ENCODE measurements at regions not wholly inside any gene's neighbourhood (a gene's known extent, or its start where the extent isn't known, plus 50 kb on each side); places are given as distances from the start of the nearest gene placed in this dataset.

GRCh38 chr4:140269369-140269768, 104.1 kb upstream of the SCOC start:
- no peaks in the 10 kb centered on the region for H3K9me2 ChIP-seq (ENCODE audit: insufficient read depth)
- no peak for DNase-seq (ENCODE audit: low read depth, low spot score)
- H4K20me1 ChIP-seq (ENCODE audit: insufficient read depth), result no peaks in the 10 kb centered on the region
- H3K9ac ChIP-seq (ENCODE audit: low read length), result no peak overlapping the region
- no peaks in the 10 kb centered on the region for H3K27me3 ChIP-seq (ENCODE audit: insufficient read depth, low read length)
- no peaks in the 10 kb centered on the region for H3K9me3 ChIP-seq (ENCODE audit: control insufficient read depth in 1 of 2, insufficient read depth in 1 of 2, low read depth in 1 of 2, low read length in 2 of 2)
- ChIA-PET RAD21 (ENCODE audit: low non-redundant PET in 1 of 2, low total read pairs in 2 of 2, uncharacterized antibody in 2 of 2, unreplicated experiment in 2 of 2) (no interaction called here), CTCF (no interaction called here), POLR2A (no interaction called here)
- H2AFZ ChIP-seq (ENCODE audit: low read depth, low read length, poor library complexity, severe bottlenecking), result no peak overlapping the region
- no peak overlapping the region for H3K27ac ChIP-seq (ENCODE audit: low read depth, low read length)
- TF ChIP-seq ZNF274 (IDR thresholded peaks at IDR 0.05; ENCODE audit: low read depth, low read length) (no peak), SP1 (IDR thresholded peaks at IDR 0.05; ENCODE audit: low read depth) (no peak), YY1 (IDR thresholded peaks at IDR 0.05; ENCODE audit: extremely low read depth, insufficient replicate concordance, low read depth, low read length) (no peak), ZBTB33 (IDR thresholded peaks at IDR 0.05; ENCODE audit: extremely low read depth, insufficient replicate concordance, low read length) (no peak), ELF1 (IDR thresholded peaks at IDR 0.05; ENCODE audit: borderline replicate concordance, low read depth) (no peak), SRF (IDR thresholded peaks at IDR 0.05; ENCODE audit: low read depth) (no peak)
- intact Hi-C loops (cut with micrococcal nuclease), result no loop called here
- no peak for ATAC-seq
- BruUV-seq (replicated peaks), result no TSS peak
- peaks cover 4 to 17% of the 10 kb centered on the region in 2 experiments; a peak in 3 of 4 replicates for H3K4me1 ChIP-seq (ENCODE audit: control insufficient read depth in 1 of 2, insufficient read depth in 2 of 2, low read length in 2 of 2)
- H3K4me3 ChIP-seq (replicated peaks in 1 of 2; ENCODE audit: low read depth in 1 of 2, low read length in 2 of 2), result no peak overlapping the region
- no peaks in the 10 kb centered on the region for H3K79me2 ChIP-seq (ENCODE audit: insufficient read depth, low read length)
- H3K36me3 ChIP-seq (ENCODE audit: control insufficient read depth in 1 of 2, insufficient read depth in 2 of 2, low read length in 2 of 2), result no peaks in the 10 kb centered on the region
- H3K4me2 ChIP-seq (ENCODE audit: low read length), result no peak overlapping the region

- Histone ChIP-seq H4K20me1 (ENCODE audit: insufficient read depth) (no peaks in the 10 kb centered on the region), H3K4me2 (ENCODE audit: low read length) (no peak overlapping the region), H3K27me3 (ENCODE audit: insufficient read depth, low read length) (no peaks in the 10 kb centered on the region), H3K36me3 (ENCODE audit: control insufficient read depth in 1 of 2, insufficient read depth in 2 of 2, low read length in 2 of 2) (no peaks in the 10 kb centered on the region), H2AFZ (ENCODE audit: low read depth, low read length, poor library complexity, severe bottlenecking) (no peak overlapping the region), H3K4me3 (replicated peaks in 1 of 2; ENCODE audit: low read depth in 1 of 2, low read length in 2 of 2) (no peak overlapping the region), H3K4me1 (ENCODE audit: control insufficient read depth in 1 of 2, insufficient read depth in 2 of 2, low read length in 2 of 2) (peaks cover 4 to 17% of the 10 kb centered on the region in 2 experiments; a peak in 3 of 4 replicates), H3K9me3 (ENCODE audit: control insufficient read depth in 1 of 2, insufficient read depth in 1 of 2, low read depth in 1 of 2, low read length in 2 of 2) (no peaks in the 10 kb centered on the region), H3K79me2 (ENCODE audit: insufficient read depth, low read length) (no peaks in the 10 kb centered on the region), H3K9ac (ENCODE audit: low read length) (no peak overlapping the region), H3K27ac (ENCODE audit: low read depth, low read length) (no peak overlapping the region), H3K9me2 (ENCODE audit: insufficient read depth) (no peaks in the 10 kb centered on the region)
- no TSS peak for BruUV-seq (replicated peaks)
- no peak for ATAC-seq
- DNase-seq (ENCODE audit: low read depth, low spot score), result no peak
- CTCF ChIA-PET, result no interaction called here
- POLR2A ChIA-PET, result no interaction called here
- intact Hi-C loops (cut with micrococcal nuclease), result no loop called here
- RAD21 ChIA-PET (ENCODE audit: low non-redundant PET in 1 of 2, low total read pairs in 2 of 2, uncharacterized antibody in 2 of 2, unreplicated experiment in 2 of 2), result no interaction called here
- TF ChIP-seq ZFX (IDR thresholded peaks at IDR 0.05) (no peak), SP1 (IDR thresholded peaks at IDR 0.05; ENCODE audit: low read depth) (no peak), POLR2A (IDR thresholded peaks at IDR 0.05; ENCODE audit: borderline replicate concordance, extremely low read depth, insufficient read depth, insufficient read length) (no peak), RAD21 (IDR thresholded peaks at IDR 0.05; ENCODE audit: low read depth) (no peak), SIN3A (IDR thresholded peaks at IDR 0.05; ENCODE audit: low read depth) (no peak), ZBTB33 (IDR thresholded peaks at IDR 0.05; ENCODE audit: extremely low read depth, insufficient replicate concordance, low read length) (no peak), ZNF274 (IDR thresholded peaks at IDR 0.05; ENCODE audit: low read depth, low read length) (no peak), CBX3 (IDR thresholded peaks at IDR 0.05; ENCODE audit: low read depth) (no peak), ELF1 (IDR thresholded peaks at IDR 0.05; ENCODE audit: borderline replicate concordance, low read depth) (no peak), CTCF (IDR thresholded peaks at IDR 0.05 in 2 of 3, conservative IDR thresholded peaks at IDR 0.05 in 1 of 3; ENCODE audit: borderline replicate concordance in 1 of 3, insufficient read depth in 1 of 3, low read depth in 2 of 3, low read length in 2 of 3) (no peak), SRF (IDR thresholded peaks at IDR 0.05; ENCODE audit: low read depth) (no peak), EZH2phosphoT487 (IDR thresholded peaks at IDR 0.05; ENCODE audit: borderline replicate concordance) (no peak)
These were observed 105.1 kb upstream of the SCOC start for GRCh38 chr4:140268186-140268841.

Measured in HCT116 (cell line).